Ishikawa (cell line): ENCODE measurements at regions not wholly inside any gene's neighbourhood (a gene's known extent, or its start where the extent isn't known, plus 50 kb on each side); places are given as distances from the start of the nearest gene placed in this dataset.

ENCODE experiments used
- CEBPB ChIP-seq: IDR thresholded peaks from 2 replicates; pipeline ENCODE4 v1.6.1; 2012
- CREB1 ChIP-seq: IDR thresholded peaks from 2 replicates; pipeline ENCODE4 v1.6.1; 2012; ENCODE audit warnings: low read depth
- EGR1 ChIP-seq: IDR thresholded peaks from 2 replicates; pipeline ENCODE4 v1.6.1; 2012
- TCF12 ChIP-seq: IDR thresholded peaks from 2 replicates; pipeline ENCODE4 v1.6.1; 2012; ENCODE audit warnings: low read depth
- YY1 ChIP-seq: IDR thresholded peaks from 2 replicates; pipeline ENCODE4 v1.6.1; 2012; ENCODE audit warnings: low read depth
- ZBTB7A ChIP-seq: IDR thresholded peaks from 2 replicates; pipeline ENCODE4 v1.6.1; 2012; ENCODE audit warnings: low read depth
- TF ChIP-seq, protein P1 (sequence below): IDR thresholded peaks from 2 replicates; pipeline ENCODE4 v1.6.1; 2012
- TF ChIP-seq, protein P2 (sequence below): IDR thresholded peaks from 2 replicates; pipeline ENCODE4 v1.6.1; 2012; ENCODE audit warnings: low read depth, mild to moderate bottlenecking

DNA sequence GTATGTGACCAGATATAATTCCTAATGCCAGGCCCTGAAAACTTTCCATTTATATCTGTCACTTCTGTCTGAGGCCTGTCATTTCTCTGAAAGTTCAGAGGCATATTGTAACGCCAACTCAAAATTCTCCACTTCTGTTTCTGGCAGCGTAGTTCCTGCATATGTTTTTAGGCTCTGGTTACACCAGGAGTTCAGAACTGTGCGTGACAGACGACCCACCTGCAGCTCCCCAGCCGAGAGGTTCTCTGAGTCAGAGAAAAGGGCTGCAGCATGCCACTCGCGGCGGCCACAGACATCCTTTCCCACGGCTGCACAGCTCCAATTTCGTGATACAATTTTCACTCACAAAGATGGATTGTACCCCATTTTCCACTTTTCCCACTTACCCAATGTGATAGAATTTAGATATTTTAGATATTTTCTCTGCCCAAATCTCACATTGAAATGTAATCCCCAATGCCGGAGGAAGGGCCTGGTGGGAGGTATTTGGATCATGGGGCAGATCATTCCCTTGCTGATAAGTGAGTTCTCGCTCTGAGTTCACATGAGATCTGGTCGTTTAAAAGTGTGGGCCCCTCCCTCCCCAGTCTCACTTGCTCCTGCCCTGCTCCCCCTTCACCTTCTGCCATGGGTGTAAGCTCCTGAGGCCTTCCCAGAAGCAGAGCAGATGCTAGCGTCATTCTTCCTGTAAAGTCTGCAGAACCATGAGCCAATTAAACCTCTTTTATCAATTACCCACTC, 308.1 kb downstream of the LIG4 start:
- no peak for TF ChIP-seq EGR1
- no peak for TF ChIP-seq ZBTB7A
- TF ChIP-seq CEBPB: no peak
- no peak for TF ChIP-seq CREB1
- TF ChIP-seq, protein P1, sequence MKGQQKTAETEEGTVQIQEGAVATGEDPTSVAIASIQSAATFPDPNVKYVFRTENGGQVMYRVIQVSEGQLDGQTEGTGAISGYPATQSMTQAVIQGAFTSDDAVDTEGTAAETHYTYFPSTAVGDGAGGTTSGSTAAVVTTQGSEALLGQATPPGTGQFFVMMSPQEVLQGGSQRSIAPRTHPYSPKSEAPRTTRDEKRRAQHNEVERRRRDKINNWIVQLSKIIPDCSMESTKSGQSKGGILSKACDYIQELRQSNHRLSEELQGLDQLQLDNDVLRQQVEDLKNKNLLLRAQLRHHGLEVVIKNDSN: no peak
- TF ChIP-seq TCF12: no peak
- TF ChIP-seq YY1: no peak
- TF ChIP-seq, protein P2, sequence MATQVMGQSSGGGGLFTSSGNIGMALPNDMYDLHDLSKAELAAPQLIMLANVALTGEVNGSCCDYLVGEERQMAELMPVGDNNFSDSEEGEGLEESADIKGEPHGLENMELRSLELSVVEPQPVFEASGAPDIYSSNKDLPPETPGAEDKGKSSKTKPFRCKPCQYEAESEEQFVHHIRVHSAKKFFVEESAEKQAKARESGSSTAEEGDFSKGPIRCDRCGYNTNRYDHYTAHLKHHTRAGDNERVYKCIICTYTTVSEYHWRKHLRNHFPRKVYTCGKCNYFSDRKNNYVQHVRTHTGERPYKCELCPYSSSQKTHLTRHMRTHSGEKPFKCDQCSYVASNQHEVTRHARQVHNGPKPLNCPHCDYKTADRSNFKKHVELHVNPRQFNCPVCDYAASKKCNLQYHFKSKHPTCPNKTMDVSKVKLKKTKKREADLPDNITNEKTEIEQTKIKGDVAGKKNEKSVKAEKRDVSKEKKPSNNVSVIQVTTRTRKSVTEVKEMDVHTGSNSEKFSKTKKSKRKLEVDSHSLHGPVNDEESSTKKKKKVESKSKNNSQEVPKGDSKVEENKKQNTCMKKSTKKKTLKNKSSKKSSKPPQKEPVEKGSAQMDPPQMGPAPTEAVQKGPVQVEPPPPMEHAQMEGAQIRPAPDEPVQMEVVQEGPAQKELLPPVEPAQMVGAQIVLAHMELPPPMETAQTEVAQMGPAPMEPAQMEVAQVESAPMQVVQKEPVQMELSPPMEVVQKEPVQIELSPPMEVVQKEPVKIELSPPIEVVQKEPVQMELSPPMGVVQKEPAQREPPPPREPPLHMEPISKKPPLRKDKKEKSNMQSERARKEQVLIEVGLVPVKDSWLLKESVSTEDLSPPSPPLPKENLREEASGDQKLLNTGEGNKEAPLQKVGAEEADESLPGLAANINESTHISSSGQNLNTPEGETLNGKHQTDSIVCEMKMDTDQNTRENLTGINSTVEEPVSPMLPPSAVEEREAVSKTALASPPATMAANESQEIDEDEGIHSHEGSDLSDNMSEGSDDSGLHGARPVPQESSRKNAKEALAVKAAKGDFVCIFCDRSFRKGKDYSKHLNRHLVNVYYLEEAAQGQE: no peak
